C4-2B (cell line): ENCODE measurements at regions not wholly inside any gene's neighbourhood (a gene's known extent, or its start where the extent isn't known, plus 50 kb on each side); places are given as distances from the start of the nearest gene placed in this dataset.

Source experiments
- CTCF ChIP-seq: fragments of 450-650 bp; conservative IDR thresholded peaks from 2 replicates; pipeline ENCODE4 v1.5.1; 2017; ENCODE audit warnings: mild to moderate bottlenecking
- ZFX ChIP-seq: fragments of 450-650 bp; IDR thresholded peaks from 2 replicates; pipeline ENCODE4 v1.6.1; 2017

GRCh38 chr4:188783175-188783574, 643.9 kb downstream of the TRIML1 start:
- no peak for TF ChIP-seq CTCF
- no peak for TF ChIP-seq ZFX
